Esophagus muscularis mucosa (tissue), 3 donors: ENCODE measurements at regions not wholly inside any gene's neighbourhood (a gene's known extent, or its start where the extent isn't known, plus 50 kb on each side); places are given as distances from the start of the nearest gene placed in this dataset.

ENCODE experiments used
- POLR2A ChIP-seq: fragments of 450-650 bp; IDR thresholded peaks from one replicate; pipeline ENCODE4 v1.6.1; 2017; ENCODE audit warnings: antibody characterized with exemption, moderate library complexity, mild to moderate bottlenecking, low read depth
- POLR2AphosphoS5 ChIP-seq, 2 donors: sonication (generic); formaldehyde crosslinking; IDR thresholded peaks; one replicate each; pipeline ENCODE4 v1.6.1; 2017; ENCODE audit warnings: antibody characterized with exemption in 2 of 2
- TF ChIP-seq, protein P1 (sequence below), 3 experiments: fragments of 200-600 bp in 2 of 3; fragments of 450-650 bp in 1 of 3; sonication (generic) in 2 of 3; IDR thresholded peaks; one replicate each; pipeline ENCODE4 v1.5.1; 2017 to 2019; ENCODE audit warnings: antibody characterized with exemption in 3 of 3, mild to moderate bottlenecking in 2 of 3, moderate library complexity in 1 of 3

DNA sequence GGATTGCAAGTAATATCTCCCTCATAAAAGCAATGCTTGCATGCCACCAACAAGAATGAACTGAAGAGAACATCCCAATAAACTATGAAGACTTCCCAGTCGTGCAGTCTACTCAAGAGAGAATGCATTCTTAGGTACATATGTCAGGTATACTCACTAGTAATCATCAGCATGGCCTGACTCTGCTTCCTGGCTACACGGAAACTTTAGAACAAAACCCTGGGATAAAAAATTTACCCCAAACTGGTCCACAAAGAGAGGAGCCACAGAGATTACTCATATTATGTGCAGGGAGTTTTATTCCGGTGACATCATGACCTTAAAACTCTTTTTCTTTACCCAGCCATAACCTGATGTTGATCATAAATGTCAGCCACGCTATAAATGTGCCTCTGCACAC lies 57.5 kb upstream of the PAPPA start:
- TF ChIP-seq, protein P1, sequence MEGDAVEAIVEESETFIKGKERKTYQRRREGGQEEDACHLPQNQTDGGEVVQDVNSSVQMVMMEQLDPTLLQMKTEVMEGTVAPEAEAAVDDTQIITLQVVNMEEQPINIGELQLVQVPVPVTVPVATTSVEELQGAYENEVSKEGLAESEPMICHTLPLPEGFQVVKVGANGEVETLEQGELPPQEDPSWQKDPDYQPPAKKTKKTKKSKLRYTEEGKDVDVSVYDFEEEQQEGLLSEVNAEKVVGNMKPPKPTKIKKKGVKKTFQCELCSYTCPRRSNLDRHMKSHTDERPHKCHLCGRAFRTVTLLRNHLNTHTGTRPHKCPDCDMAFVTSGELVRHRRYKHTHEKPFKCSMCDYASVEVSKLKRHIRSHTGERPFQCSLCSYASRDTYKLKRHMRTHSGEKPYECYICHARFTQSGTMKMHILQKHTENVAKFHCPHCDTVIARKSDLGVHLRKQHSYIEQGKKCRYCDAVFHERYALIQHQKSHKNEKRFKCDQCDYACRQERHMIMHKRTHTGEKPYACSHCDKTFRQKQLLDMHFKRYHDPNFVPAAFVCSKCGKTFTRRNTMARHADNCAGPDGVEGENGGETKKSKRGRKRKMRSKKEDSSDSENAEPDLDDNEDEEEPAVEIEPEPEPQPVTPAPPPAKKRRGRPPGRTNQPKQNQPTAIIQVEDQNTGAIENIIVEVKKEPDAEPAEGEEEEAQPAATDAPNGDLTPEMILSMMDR (IDR thresholded peaks at IDR 0.05): no peak
- TF ChIP-seq POLR2AphosphoS5 (IDR thresholded peaks at IDR 0.05) (no peak), POLR2A (no peak)
